Fibroblast of peridontal ligament (primary cell): ENCODE measurements at regions not wholly inside any gene's neighbourhood (a gene's known extent, or its start where the extent isn't known, plus 50 kb on each side); places are given as distances from the start of the nearest gene placed in this dataset.

Experiments used
- DNase-seq: peaks from one replicate; pipeline ENCODE4 v3.0.0-alpha.2; 2010; ENCODE audit errors: extremely low read depth

GRCh38 chr9:107929443-107929842, 439.9 kb upstream of the KLF4 start:
- peak; percentile 79 for DNase-seq

GRCh38 chr9:107928701-107929371, 439.3 kb upstream of the KLF4 start:
- DNase-seq, result no peak

GRCh38 chr9:107927276-107927675, 437.7 kb upstream of the KLF4 start:
- peak; percentile 27 for DNase-seq

GRCh38 chr9:107925749-107926297, 436.3 kb upstream of the KLF4 start:
- DNase-seq, result peak; percentile 23

- peak; percentile 77 for DNase-seq
These were observed 432.7 kb upstream of the KLF4 start for GRCh38 chr9:107922260-107922659.

GRCh38 chr9:107919263-107919662, 429.7 kb upstream of the KLF4 start:
- DNase-seq, result no peak

- no peak for DNase-seq
These were observed 429.2 kb upstream of the KLF4 start for GRCh38 chr9:107918749-107919148.

GRCh38 chr9:107914151-107914550, 424.6 kb upstream of the KLF4 start:
- DNase-seq, result no peak

GRCh38 chr9:107907715-107908114, 418.1 kb upstream of the KLF4 start:
- DNase-seq, result peak; percentile 68

- no peak for DNase-seq
These were observed 417.7 kb upstream of the KLF4 start for GRCh38 chr9:107907255-107907654.

GRCh38 chr9:107906074-107906473, 416.5 kb upstream of the KLF4 start:
- no peak for DNase-seq

GRCh38 chr9:107905308-107906020, 415.9 kb upstream of the KLF4 start:
- peak; percentile 63 for DNase-seq

- DNase-seq, result no peak
These were observed 410.4 kb upstream of the KLF4 start for GRCh38 chr9:107899961-107900330.

GRCh38 chr9:107898761-107899160, 409.2 kb upstream of the KLF4 start:
- peak; percentile 49 for DNase-seq

- DNase-seq, result no peak
These were observed 407.0 kb upstream of the KLF4 start for GRCh38 chr9:107896544-107896943.

GRCh38 chr9:107895501-107896001, 406.0 kb upstream of the KLF4 start:
- DNase-seq, result peak; percentile 73

GRCh38 chr9:107894572-107895261, 405.1 kb upstream of the KLF4 start:
- no peak for DNase-seq

GRCh38 chr9:107890921-107891465, 401.4 kb upstream of the KLF4 start:
- peak; percentile 17 for DNase-seq

GRCh38 chr9:107888773-107889227, 399.2 kb upstream of the KLF4 start:
- DNase-seq, result peak; percentile 88

GRCh38 chr9:107886826-107887225, 397.3 kb upstream of the KLF4 start:
- DNase-seq, result no peak

GRCh38 chr9:107883496-107884124, 394.0 kb upstream of the KLF4 start:
- DNase-seq, result no peak
